DND-41 (cell line): ENCODE measurements at regions not wholly inside any gene's neighbourhood (a gene's known extent, or its start where the extent isn't known, plus 50 kb on each side); places are given as distances from the start of the nearest gene placed in this dataset.

Experiments
- EZH2 ChIP-seq: IDR thresholded peaks from 3 replicates; pipeline ENCODE4 v1.6.1; 2012; ENCODE audit warnings: borderline replicate concordance, low read depth, mild to moderate bottlenecking, moderate library complexity, low read length, inconsistent platforms; ENCODE audit not compliant: severe bottlenecking
- TF ChIP-seq, protein P1 (sequence below): IDR thresholded peaks from 2 replicates; pipeline ENCODE4 v1.5.1; 2012; ENCODE audit warnings: borderline replicate concordance, low read length, moderate library complexity, mild to moderate bottlenecking; ENCODE audit not compliant: poor library complexity, severe bottlenecking; ENCODE audit errors: extremely low read depth

DNA sequence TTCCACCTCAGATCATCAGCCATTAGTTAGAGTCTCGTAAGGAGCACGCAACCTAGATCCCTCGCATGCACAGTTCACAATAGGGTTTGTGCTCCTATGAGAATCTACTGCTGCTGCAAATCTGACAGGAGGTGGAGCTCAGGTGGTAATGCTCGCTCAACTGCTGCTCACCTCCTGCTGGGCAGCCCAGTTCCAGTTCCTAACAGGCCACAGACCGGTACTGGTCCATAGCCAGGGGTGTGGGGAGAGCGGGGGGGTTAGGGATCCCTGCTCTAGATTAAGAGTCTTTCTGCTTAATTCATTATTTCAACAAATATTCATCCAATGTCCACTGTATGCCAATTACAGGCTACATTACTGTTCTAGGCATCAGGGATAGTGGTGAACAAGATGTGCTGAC lies 170.4 kb upstream of the KBTBD8 start:
- TF ChIP-seq, protein P1, sequence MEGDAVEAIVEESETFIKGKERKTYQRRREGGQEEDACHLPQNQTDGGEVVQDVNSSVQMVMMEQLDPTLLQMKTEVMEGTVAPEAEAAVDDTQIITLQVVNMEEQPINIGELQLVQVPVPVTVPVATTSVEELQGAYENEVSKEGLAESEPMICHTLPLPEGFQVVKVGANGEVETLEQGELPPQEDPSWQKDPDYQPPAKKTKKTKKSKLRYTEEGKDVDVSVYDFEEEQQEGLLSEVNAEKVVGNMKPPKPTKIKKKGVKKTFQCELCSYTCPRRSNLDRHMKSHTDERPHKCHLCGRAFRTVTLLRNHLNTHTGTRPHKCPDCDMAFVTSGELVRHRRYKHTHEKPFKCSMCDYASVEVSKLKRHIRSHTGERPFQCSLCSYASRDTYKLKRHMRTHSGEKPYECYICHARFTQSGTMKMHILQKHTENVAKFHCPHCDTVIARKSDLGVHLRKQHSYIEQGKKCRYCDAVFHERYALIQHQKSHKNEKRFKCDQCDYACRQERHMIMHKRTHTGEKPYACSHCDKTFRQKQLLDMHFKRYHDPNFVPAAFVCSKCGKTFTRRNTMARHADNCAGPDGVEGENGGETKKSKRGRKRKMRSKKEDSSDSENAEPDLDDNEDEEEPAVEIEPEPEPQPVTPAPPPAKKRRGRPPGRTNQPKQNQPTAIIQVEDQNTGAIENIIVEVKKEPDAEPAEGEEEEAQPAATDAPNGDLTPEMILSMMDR, result no peak
- no peak for TF ChIP-seq EZH2
